H1 (cell line): ENCODE measurements at regions not wholly inside any gene's neighbourhood (a gene's known extent, or its start where the extent isn't known, plus 50 kb on each side); places are given as distances from the start of the nearest gene placed in this dataset.

Source experiments
- CTCF ChIA-PET: fragments of 300-600 bp; sonication (Branson Sonifier 250); formaldehyde crosslinking; loops from one replicate; lab custom pipeline; 2021; ENCODE audit not compliant: partially characterized antibody; lab: Charles Lee
- POLR2A ChIA-PET: fragments of 300-600 bp; sonication (Branson Sonifier 250); formaldehyde crosslinking; loops from one replicate; lab custom pipeline; 2021; ENCODE audit warnings: inconsistent platforms; ENCODE audit not compliant: partially characterized antibody; lab: Charles Lee
- DNase-seq, 2 experiments: peaks; one replicate each; pipeline versions ENCODE4 v3.0.0 to v3.0.0-alpha.2; 2010 to 2022; ENCODE audit warnings: low spot score in 2 of 2, low read depth in 1 of 2, mixed read lengths in 1 of 2
- FAIRE-seq: peaks from 2 replicates; lab custom pipeline; 2011; peaks lifted over from hg19 to GRCh38; lab: Jason Lieb, UNC
- H2AFZ ChIP-seq: 2 replicates; pipeline ENCODE4 v1.8.1; 2012; ENCODE audit warnings: low read length, inconsistent platforms
- H2AK5ac ChIP-seq: 2 replicates; pipeline ENCODE4 v1.6.1; 2013; ENCODE audit warnings: low read depth, low read length
- H2BK120ac ChIP-seq: replicated peaks from 2 replicates; pipeline ENCODE3; 2013; ENCODE audit warnings: low read depth, low read length, inconsistent platforms
- H2BK12ac ChIP-seq: 2 replicates; pipeline ENCODE4 v1.6.1; 2013; ENCODE audit warnings: low read depth, low read length
- H2BK15ac ChIP-seq: 2 replicates; pipeline ENCODE4 v1.6.1; 2013; ENCODE audit warnings: low read length
- H2BK20ac ChIP-seq: 2 replicates; pipeline ENCODE4 v1.6.1; 2013; ENCODE audit warnings: low read length
- H2BK5ac ChIP-seq: 2 replicates; pipeline ENCODE4 v1.6.1; 2013; ENCODE audit warnings: low read depth, low read length
- H3K14ac ChIP-seq: 2 replicates; pipeline ENCODE4 v1.6.1; 2013; ENCODE audit warnings: inconsistent platforms; ENCODE audit not compliant: insufficient read length
- H3K18ac ChIP-seq: 2 replicates; pipeline ENCODE4 v1.6.1; 2013; ENCODE audit warnings: low read length; ENCODE audit errors: extremely low read depth
- H3K23ac ChIP-seq: 2 replicates; pipeline ENCODE4 v1.6.1; 2013; ENCODE audit warnings: inconsistent platforms; ENCODE audit not compliant: insufficient read length
- H3K23me2 ChIP-seq: 2 replicates; pipeline ENCODE4 v1.6.1; 2013; ENCODE audit warnings: low read depth, low read length
- H3K27ac ChIP-seq: 2 replicates; pipeline ENCODE4 v1.6.1; 2011; ENCODE audit warnings: low read depth, low read length, inconsistent platforms
- H3K27me3 ChIP-seq, 4 experiments: replicated peaks in 1 of 4; 1 replicate in 1 of 4; 2 replicates in 3 of 4; pipeline versions ENCODE4 v1.6.1 to v1.8.1; 2011 to 2013; ENCODE audit warnings: low read length in 3 of 4, mild to moderate bottlenecking in 3 of 4, inconsistent platforms in 2 of 4, mixed read lengths in 2 of 4, moderate library complexity in 1 of 4; ENCODE audit not compliant: control insufficient read depth in 3 of 4, insufficient read depth in 3 of 4; ENCODE audit errors: extremely low read depth in 1 of 4
- H3K36me3 ChIP-seq, 4 experiments: 2 replicates each; pipeline versions ENCODE4 v1.6.1 to v1.8.1; 2011 to 2013; ENCODE audit warnings: mild to moderate bottlenecking in 4 of 4, low read length in 3 of 4, moderate library complexity in 2 of 4, control low read depth in 1 of 4, inconsistent platforms in 1 of 4; ENCODE audit not compliant: insufficient read depth in 4 of 4, control insufficient read depth in 2 of 4
- H3K4ac ChIP-seq: replicated peaks from 2 replicates; pipeline ENCODE3; 2013; ENCODE audit warnings: low read length, low read depth, mixed read lengths, inconsistent platforms; ENCODE audit not compliant: insufficient read length
- H3K4me1 ChIP-seq, 4 experiments: replicated peaks in 1 of 4; 1 replicate in 1 of 4; 2 replicates in 3 of 4; pipeline versions ENCODE4 v1.6.1 to v1.8.1; 2011 to 2013; ENCODE audit warnings: low read length in 3 of 4, inconsistent platforms in 2 of 4, mixed read lengths in 1 of 4; ENCODE audit not compliant: insufficient read depth in 4 of 4, control insufficient read depth in 3 of 4
- H3K4me2 ChIP-seq, 2 experiments: 2 replicates each; pipeline versions ENCODE4 v1.6.1 to v1.8.1; 2011 to 2013; ENCODE audit warnings: low read depth in 2 of 2, low read length in 2 of 2, control low read depth in 1 of 2, inconsistent platforms in 1 of 2, mild to moderate bottlenecking in 1 of 2; ENCODE audit not compliant: insufficient read depth in 1 of 2
- H3K4me3 ChIP-seq, 4 experiments: fragments of 200-600, 300-600 bp in 1 of 4; sonication (generic), shearing (Covaris generic), sonication (Bioruptor Twin) in 1 of 4; 2 replicates each; pipeline versions ENCODE4 v1.5.1 to v1.8.1; 2011 to 2016; ENCODE audit warnings: low read length in 4 of 4, low read depth in 3 of 4, control low read depth in 2 of 4, inconsistent platforms in 2 of 4, mild to moderate bottlenecking in 2 of 4, mixed read lengths in 1 of 4, moderate library complexity in 1 of 4; ENCODE audit not compliant: insufficient read depth in 2 of 4; ENCODE audit errors: extremely low read depth in 1 of 4
- H3K56ac ChIP-seq: replicated peaks from 2 replicates; pipeline ENCODE3; 2013; ENCODE audit warnings: low read depth, mild to moderate bottlenecking, mixed read lengths, low read length, inconsistent platforms; ENCODE audit not compliant: insufficient read length
- H3K79me1 ChIP-seq: 2 replicates; pipeline ENCODE4 v1.6.1; 2013; ENCODE audit warnings: low read depth, low read length, control low read depth
- H3K79me2 ChIP-seq, 2 experiments: 2 replicates each; pipeline versions ENCODE4 v1.6.1 to v1.8.1; 2012 to 2013; ENCODE audit warnings: low read length in 2 of 2, mild to moderate bottlenecking in 2 of 2, inconsistent platforms in 1 of 2; ENCODE audit not compliant: insufficient read depth in 2 of 2, control insufficient read depth in 1 of 2
- H3K9ac ChIP-seq, 4 experiments: replicated peaks in 1 of 4; 1 replicate in 1 of 4; 2 replicates in 3 of 4; pipeline versions ENCODE4 v1.6.1 to v1.8.1; 2011 to 2013; ENCODE audit warnings: low read depth in 3 of 4, low read length in 3 of 4, control low read depth in 2 of 4, mild to moderate bottlenecking in 2 of 4, moderate library complexity in 2 of 4, inconsistent platforms in 1 of 4; ENCODE audit errors: extremely low read depth in 1 of 4
- H3K9me3 ChIP-seq, 2 experiments: 2 replicates each; pipeline versions ENCODE4 v1.6.1 to v1.8.1; 2012 to 2013; ENCODE audit warnings: mild to moderate bottlenecking in 2 of 2, moderate library complexity in 2 of 2, control low read depth in 1 of 2, inconsistent platforms in 1 of 2, low read depth in 1 of 2, low read length in 1 of 2, mixed read lengths in 1 of 2; ENCODE audit not compliant: insufficient read depth in 2 of 2
- H4K20me1 ChIP-seq, 2 experiments: replicated peaks in 1 of 2; 2 replicates each; pipeline versions ENCODE3 to v1.8.1; 2011 to 2013; ENCODE audit warnings: inconsistent platforms in 2 of 2, low read length in 2 of 2, mild to moderate bottlenecking in 1 of 2; ENCODE audit not compliant: insufficient read depth in 2 of 2, control insufficient read depth in 1 of 2
- H4K5ac ChIP-seq: 2 replicates; pipeline ENCODE4 v1.6.1; 2013; ENCODE audit warnings: low read length, low read depth, mixed read lengths, inconsistent platforms; ENCODE audit not compliant: insufficient read length
- H4K8ac ChIP-seq: 2 replicates; pipeline ENCODE4 v1.8.0; 2013; ENCODE audit warnings: mild to moderate bottlenecking, moderate library complexity, low read length, inconsistent platforms; ENCODE audit not compliant: insufficient read depth; ENCODE audit errors: extremely low read depth
- H4K91ac ChIP-seq: replicated peaks from 2 replicates; pipeline ENCODE3; 2013; ENCODE audit warnings: low read length, mixed read lengths, inconsistent platforms; ENCODE audit not compliant: insufficient read length
- CREB1 ChIP-seq: IDR thresholded peaks from 2 replicates; pipeline ENCODE4 v1.6.1; 2012; ENCODE audit warnings: inconsistent platforms
- POLR2AphosphoS5 ChIP-seq: IDR thresholded peaks from 2 replicates; pipeline ENCODE4 v1.6.1; 2011; ENCODE audit warnings: low read depth, low read length
- SAP30 ChIP-seq: fragments of 300-600 bp; sonication (generic); IDR thresholded peaks from 2 replicates; pipeline ENCODE4 v1.7.1; 2012; ENCODE audit warnings: low read length, moderate library complexity, mild to moderate bottlenecking, inconsistent platforms; ENCODE audit not compliant: insufficient read depth, insufficient replicate concordance
- TAF1 ChIP-seq: IDR thresholded peaks from 2 replicates; pipeline ENCODE4 v1.6.1; 2011; ENCODE audit warnings: mild to moderate bottlenecking, low read depth, low read length
- TAF7 ChIP-seq: optimal IDR thresholded peaks from 2 replicates; pipeline ENCODE3; 2011; ENCODE audit warnings: low read depth, mild to moderate bottlenecking, inconsistent platforms, low read length, moderate library complexity, borderline replicate concordance
- TCF12 ChIP-seq: IDR thresholded peaks from 2 replicates; pipeline ENCODE4 v1.6.1; 2011; ENCODE audit warnings: low read depth, mild to moderate bottlenecking, low read length
- WGBS, 2 experiments: shearing (Covaris generic) in 1 of 2; methylation state at CpG; one replicate each; pipeline versions ENCODE4 v1.1.6 to v1.1.7; 2013 to 2015; ENCODE audit warnings: low lambda C conversion rate in 2 of 2, mixed read lengths in 2 of 2, inconsistent platforms in 1 of 2, low coverage in 1 of 2, missing lambda C conversion rate in 1 of 2; ENCODE audit not compliant: insufficient replicate concordance in 2 of 2, insufficient coverage in 1 of 2, insufficient read length in 1 of 2; ENCODE audit errors: extremely low coverage in 1 of 2, missing lambda C conversion rate in 1 of 2; 5-methylcytosine and 5-hydroxymethylcytosine counted together
- TF ChIP-seq, protein P1 (sequence below): IDR thresholded peaks from 2 replicates; pipeline ENCODE4 v1.6.1; 2011; ENCODE audit warnings: low read depth, mild to moderate bottlenecking, low read length; ENCODE audit not compliant: insufficient read depth

DNA sequence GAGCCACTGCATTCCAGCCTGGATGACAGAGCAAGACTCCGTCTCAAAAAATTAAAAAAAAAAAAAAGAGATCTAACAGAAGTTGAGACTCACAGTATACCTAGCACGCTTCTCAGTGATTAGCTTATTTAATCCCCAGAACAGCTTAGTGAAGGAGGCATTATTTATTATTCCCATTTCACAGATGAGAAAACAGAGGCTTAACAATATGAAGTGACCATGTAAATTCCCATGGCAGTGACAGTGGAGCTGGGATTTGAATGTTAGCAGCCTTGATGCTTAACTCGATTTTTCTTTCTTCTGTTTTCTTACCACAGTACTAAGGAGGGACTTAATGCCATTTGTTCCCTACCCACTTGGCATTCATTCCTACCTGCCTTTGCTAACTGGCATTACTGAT is 89.9 kb upstream of the ZNF217 start:
- Histone ChIP-seq H3K9ac (no peak overlapping the region), H2AFZ (no peak overlapping the region), H3K79me1 (no peaks in the 10 kb centered on the region), H4K8ac (no peak overlapping the region), H2AK5ac (no peak overlapping the region), H3K27me3 (no peaks in the 10 kb centered on the region), H2BK15ac (no peak overlapping the region), H3K23me2 (no peaks in the 10 kb centered on the region), H2BK20ac (no peak overlapping the region), H2BK5ac (no peak overlapping the region), H2BK120ac (no peak overlapping the region), H3K36me3 (no peaks in the 10 kb centered on the region), H3K56ac (no peak overlapping the region), H3K9me3 (no peaks in the 10 kb centered on the region), H3K4ac (no peak overlapping the region), H3K79me2 (no peaks in the 10 kb centered on the region), H3K4me1 (peaks cover 0 to 5% (median 2%) of the 10 kb centered on the region in 4 experiments; a peak in 5 of 7 replicates), H4K20me1 (no peaks in the 10 kb centered on the region), H3K4me3 (no peak overlapping the region), H3K27ac (no peak overlapping the region), H3K4me2 (no peak overlapping the region), H4K91ac (no peak overlapping the region), H2BK12ac (no peak overlapping the region), H3K14ac (no peak overlapping the region), H3K23ac (no peak overlapping the region), H3K18ac (no peak overlapping the region; the same call in 1 of the 2 replicates), H4K5ac (no peak overlapping the region)
- TF ChIP-seq, protein P1, sequence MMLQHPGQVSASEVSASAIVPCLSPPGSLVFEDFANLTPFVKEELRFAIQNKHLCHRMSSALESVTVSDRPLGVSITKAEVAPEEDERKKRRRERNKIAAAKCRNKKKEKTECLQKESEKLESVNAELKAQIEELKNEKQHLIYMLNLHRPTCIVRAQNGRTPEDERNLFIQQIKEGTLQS = no peak
- TF ChIP-seq TAF1 (no peak), TAF7 (no peak), SAP30 (no peak), POLR2AphosphoS5 (no peak), CREB1 (no peak), TCF12 (no peak)
- ChIA-PET POLR2A (interaction anchor here (1.0 kb wide), 1 partner anchor 9 kb away, joined by 3 read pairs; no protein-coding TSS in a partner anchor), CTCF (interaction anchor here (0.6 to 1.0 kb wide), 2 partner anchors 38 to 105 kb away, joined by 3 read pairs; no protein-coding TSS in a partner anchor)
- 91% methylated on average over 3 of the region's 3 CpGs; no CpG with 5 or more reads in 1 of the 2 experiments for WGBS, 2 experiments
- FAIRE-seq (no peak), DNase-seq (no peak)
